ENCODE measurements at regions not wholly inside any gene's neighbourhood (a gene's known extent, or its start where the extent isn't known, plus 50 kb on each side); places are given as distances from the start of the nearest gene placed in this dataset.

DNA sequence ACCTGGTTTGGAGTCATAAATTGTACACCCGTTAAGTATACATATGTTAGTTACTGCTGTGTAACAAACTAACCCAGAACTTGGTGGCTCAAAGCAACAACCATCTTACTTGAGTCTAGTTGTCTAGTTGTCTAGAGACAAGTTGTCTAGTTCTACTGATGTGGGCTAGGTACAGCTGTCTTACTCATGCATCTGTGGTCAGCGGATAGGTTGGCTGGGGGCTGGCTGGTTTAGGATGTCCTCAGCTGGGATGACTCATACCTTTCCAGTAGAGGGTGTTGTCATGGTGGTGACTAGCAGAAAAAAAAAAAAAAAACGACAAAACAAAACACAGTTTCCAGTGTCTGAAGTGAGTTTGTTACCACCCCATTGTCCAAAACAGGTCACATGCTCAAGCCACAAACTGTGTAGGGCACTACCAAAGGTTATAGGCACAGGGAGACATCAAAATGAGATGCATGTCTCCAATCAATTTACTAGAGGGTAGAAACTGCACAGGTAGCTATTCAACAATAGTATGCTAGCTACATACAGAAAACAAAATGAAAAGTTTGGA, 680.3 kb downstream of the MED13L start:
- H3K4me3 ChIP-seq (ENCODE audit: low read length) = no peak overlapping the region

DNA sequence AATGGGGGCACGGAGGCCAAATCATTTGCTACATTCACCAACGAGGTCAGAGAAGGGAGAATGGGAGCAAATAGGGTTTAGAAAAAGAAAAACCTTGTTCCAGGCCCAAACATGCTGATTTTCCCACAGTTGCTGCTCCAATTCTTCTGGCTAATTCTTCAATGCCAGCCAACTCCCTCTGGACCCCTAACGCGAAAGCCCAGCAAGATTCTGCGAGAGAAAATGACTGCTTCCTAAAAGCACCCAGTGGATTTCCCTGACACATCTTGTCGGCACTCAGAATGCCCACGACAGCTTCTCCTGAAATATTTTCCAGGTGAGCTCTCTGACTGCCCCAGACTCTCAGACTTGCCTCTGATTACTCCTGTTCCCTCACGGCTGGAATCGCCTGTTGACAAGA, 689.4 kb downstream of the MED13L start:
- no peak overlapping the region for H3K4me2 ChIP-seq (ENCODE audit: low read length)
- H3K4me1 ChIP-seq (ENCODE audit: control insufficient read depth, insufficient read depth, low read length) = no peaks in the 10 kb centered on the region
- no peaks in the 10 kb centered on the region for H3K36me3 ChIP-seq (ENCODE audit: insufficient read depth, low read length)
- H3K27me3 ChIP-seq (ENCODE audit: control insufficient read depth, insufficient read depth, low read length) = peaks cover 4% of the 10 kb centered on the region
- H3K9me3 ChIP-seq (replicated peaks; ENCODE audit: low read length) = no peaks in the 10 kb centered on the region
- H3K4me3 ChIP-seq (ENCODE audit: low read length) = no peak overlapping the region
- no peak overlapping the region for H3K9ac ChIP-seq (ENCODE audit: low read depth, low read length)

More for the DNA sequence above, 680.3 kb downstream of the MED13L start:
- no peak overlapping the region for H3K4me2 ChIP-seq (ENCODE audit: low read length)
- no peaks in the 10 kb centered on the region for H3K9me3 ChIP-seq (replicated peaks; ENCODE audit: low read length)
- peaks cover 6% of the 10 kb centered on the region for H3K4me1 ChIP-seq (ENCODE audit: control insufficient read depth, insufficient read depth, low read length)
- H3K27me3 ChIP-seq (ENCODE audit: control insufficient read depth, insufficient read depth, low read length) = peaks cover 27% of the 10 kb centered on the region
- H3K36me3 ChIP-seq (ENCODE audit: insufficient read depth, low read length) = no peaks in the 10 kb centered on the region
- H3K9ac ChIP-seq (ENCODE audit: low read depth, low read length) = no peak overlapping the region

DNA sequence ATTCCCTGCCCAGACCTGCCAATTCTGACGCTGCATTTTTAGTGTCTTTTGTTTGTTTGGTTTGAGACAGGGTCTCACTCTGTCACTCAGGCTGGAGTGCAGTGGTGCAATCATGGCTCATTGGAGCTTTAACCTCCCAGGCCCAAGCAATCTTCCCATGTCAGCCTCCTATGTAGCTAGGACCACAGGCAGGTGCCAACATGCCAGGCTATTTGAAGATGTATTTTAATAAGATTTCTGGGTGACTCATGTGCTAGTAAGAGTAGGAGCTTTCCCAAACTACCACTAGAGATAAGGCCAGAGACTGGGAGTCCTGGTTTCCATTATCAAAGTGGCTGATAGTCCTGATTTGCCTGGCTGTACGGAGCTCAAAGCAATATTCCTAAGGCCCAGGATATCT, 693.3 kb downstream of the MED13L start:
- Histone ChIP-seq H3K27me3 (ENCODE audit: control insufficient read depth, insufficient read depth, low read length) (peaks cover 9% of the 10 kb centered on the region), H3K9ac (ENCODE audit: low read depth, low read length) (no peak overlapping the region), H3K4me1 (ENCODE audit: control insufficient read depth, insufficient read depth, low read length) (no peaks in the 10 kb centered on the region), H3K4me2 (ENCODE audit: low read length) (no peak overlapping the region), H3K36me3 (ENCODE audit: insufficient read depth, low read length) (no peaks in the 10 kb centered on the region), H3K9me3 (replicated peaks; ENCODE audit: low read length) (no peaks in the 10 kb centered on the region), H3K4me3 (ENCODE audit: low read length) (no peak overlapping the region)

DNA sequence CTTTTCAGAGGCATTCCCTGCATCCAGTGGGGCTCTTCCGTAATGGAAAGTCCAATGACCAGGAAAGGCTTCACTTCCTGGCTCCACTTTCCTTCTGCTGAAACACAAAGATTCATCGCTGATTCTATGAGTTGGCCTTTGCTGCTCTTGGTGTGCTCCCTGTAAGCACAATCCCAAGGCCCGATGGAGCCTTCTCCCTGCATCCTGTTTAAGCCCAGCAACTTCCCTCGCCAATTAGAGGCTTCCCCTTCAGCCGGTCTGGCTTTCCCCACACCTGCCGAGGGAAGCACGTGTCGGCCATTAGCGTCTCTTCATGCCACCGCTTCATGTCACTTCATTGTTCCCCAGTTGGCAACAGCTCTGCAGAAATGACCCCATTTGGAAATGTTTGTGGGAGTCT, 693.9 kb downstream of the MED13L start:
- no peaks in the 10 kb centered on the region for H3K36me3 ChIP-seq (ENCODE audit: insufficient read depth, low read length)
- no peak overlapping the region for H3K9ac ChIP-seq (ENCODE audit: low read depth, low read length)
- H3K4me1 ChIP-seq (ENCODE audit: control insufficient read depth, insufficient read depth, low read length) = no peaks in the 10 kb centered on the region
- no peak overlapping the region for H3K4me3 ChIP-seq (ENCODE audit: low read length)
- H3K9me3 ChIP-seq (replicated peaks; ENCODE audit: low read length) = no peaks in the 10 kb centered on the region
- peaks cover 9% of the 10 kb centered on the region for H3K27me3 ChIP-seq (ENCODE audit: control insufficient read depth, insufficient read depth, low read length)
- no peak overlapping the region for H3K4me2 ChIP-seq (ENCODE audit: low read length)

DNA sequence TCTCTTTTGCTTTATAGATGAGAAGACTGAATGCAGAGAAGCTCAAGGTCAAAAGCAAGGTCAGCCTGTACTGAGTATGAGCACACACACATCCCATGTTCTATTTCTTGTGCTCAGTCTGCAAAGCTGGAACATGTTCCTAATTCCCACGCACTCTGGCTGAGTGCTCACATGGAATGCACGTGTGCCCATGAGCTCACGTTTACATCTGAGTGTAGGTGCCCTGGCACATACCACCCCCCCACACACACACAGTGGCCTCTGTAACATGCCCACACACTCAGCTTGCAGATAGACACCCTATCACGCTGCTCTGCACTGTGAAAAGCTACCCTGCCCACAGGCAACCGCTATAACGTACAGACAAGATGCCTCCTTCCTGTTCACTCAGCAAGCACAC, 700.1 kb downstream of the MED13L start:
- Histone ChIP-seq H3K36me3 (ENCODE audit: insufficient read depth, low read length) (no peaks in the 10 kb centered on the region), H3K9ac (ENCODE audit: low read depth, low read length) (no peak overlapping the region), H3K27me3 (ENCODE audit: control insufficient read depth, insufficient read depth, low read length) (peaks cover 15% of the 10 kb centered on the region), H3K4me1 (ENCODE audit: control insufficient read depth, insufficient read depth, low read length) (no peaks in the 10 kb centered on the region), H3K4me3 (ENCODE audit: low read length) (no peak overlapping the region), H3K9me3 (replicated peaks; ENCODE audit: low read length) (no peaks in the 10 kb centered on the region), H3K4me2 (ENCODE audit: low read length) (no peak overlapping the region)

DNA sequence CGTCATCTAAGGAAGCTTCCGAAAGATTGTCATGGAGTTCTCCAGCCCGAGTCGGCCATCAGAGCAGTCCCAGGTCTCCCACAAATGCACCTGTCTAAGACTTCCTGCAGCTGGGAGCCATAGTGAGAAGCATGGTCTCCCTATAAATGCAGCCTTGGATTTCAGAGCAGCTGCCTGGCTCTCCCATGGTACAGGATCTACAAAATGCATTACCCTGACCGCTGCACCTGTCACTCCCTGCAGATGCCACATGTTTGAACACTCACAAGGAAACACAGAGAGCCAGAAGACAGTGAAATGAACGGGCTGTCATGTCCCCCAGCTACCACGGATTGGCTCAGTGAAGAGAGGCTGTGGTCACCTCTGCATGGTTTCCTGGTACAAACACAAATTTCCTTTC, 702.7 kb downstream of the MED13L start:
- no peak overlapping the region for H3K9ac ChIP-seq (ENCODE audit: low read depth, low read length)
- no peaks in the 10 kb centered on the region for H3K9me3 ChIP-seq (replicated peaks; ENCODE audit: low read length)
- H3K36me3 ChIP-seq (ENCODE audit: insufficient read depth, low read length) = no peaks in the 10 kb centered on the region
- H3K27me3 ChIP-seq (ENCODE audit: control insufficient read depth, insufficient read depth, low read length) = peaks cover 10% of the 10 kb centered on the region
- H3K4me3 ChIP-seq (ENCODE audit: low read length) = no peak overlapping the region
- H3K4me2 ChIP-seq (ENCODE audit: low read length) = no peak overlapping the region
- H3K4me1 ChIP-seq (ENCODE audit: control insufficient read depth, insufficient read depth, low read length) = peaks cover 3% of the 10 kb centered on the region

DNA sequence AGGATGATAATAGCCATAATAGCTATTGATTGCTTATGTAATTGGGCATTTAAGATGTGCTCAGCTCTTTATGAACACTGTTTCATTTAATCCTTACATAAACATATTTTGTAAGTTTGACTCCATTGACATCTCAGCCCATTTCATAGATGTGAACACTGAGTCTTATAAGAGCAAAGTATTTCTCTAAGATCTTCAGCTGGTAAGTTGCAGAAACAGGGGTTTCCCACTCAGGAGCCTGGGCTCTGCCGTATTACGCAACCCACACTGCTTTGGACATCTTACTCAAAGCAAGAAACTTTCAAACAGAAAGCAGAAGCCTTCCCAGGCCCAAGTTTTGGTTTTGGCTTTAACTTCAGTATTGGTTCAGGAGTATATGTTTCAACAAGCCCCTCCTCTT, 705.1 kb downstream of the MED13L start:
- Histone ChIP-seq H3K4me3 (ENCODE audit: low read length) (no peak overlapping the region), H3K9ac (ENCODE audit: low read depth, low read length) (no peak overlapping the region), H3K4me2 (ENCODE audit: low read length) (no peak overlapping the region), H3K36me3 (ENCODE audit: insufficient read depth, low read length) (no peaks in the 10 kb centered on the region), H3K9me3 (replicated peaks; ENCODE audit: low read length) (no peaks in the 10 kb centered on the region), H3K27me3 (ENCODE audit: control insufficient read depth, insufficient read depth, low read length) (peaks cover 10% of the 10 kb centered on the region), H3K4me1 (ENCODE audit: control insufficient read depth, insufficient read depth, low read length) (peaks cover 3% of the 10 kb centered on the region)

DNA sequence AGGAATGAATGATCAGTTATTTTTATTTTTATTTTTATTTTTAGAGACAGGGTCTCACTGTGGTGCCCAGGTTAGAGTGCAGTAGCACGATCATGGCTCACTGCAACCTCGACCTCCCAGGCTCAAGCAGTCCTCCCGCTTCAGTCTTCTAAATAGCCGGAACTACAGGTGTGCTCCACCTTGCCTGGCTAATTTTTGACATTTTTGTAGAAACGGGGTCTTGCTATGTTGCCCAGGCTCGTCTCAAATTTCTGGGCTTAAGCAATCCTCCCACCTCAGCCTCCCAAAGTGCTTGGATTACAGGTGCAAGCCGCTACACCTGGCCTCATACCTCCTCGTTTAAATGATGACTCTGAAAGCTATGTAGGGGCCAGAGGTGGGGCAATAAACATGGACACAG, 706.0 kb downstream of the MED13L start:
- Histone ChIP-seq H3K4me1 (ENCODE audit: control insufficient read depth, insufficient read depth, low read length) (peaks cover 3% of the 10 kb centered on the region), H3K36me3 (ENCODE audit: insufficient read depth, low read length) (no peaks in the 10 kb centered on the region), H3K9ac (ENCODE audit: low read depth, low read length) (no peak overlapping the region), H3K4me3 (ENCODE audit: low read length) (no peak overlapping the region), H3K9me3 (replicated peaks; ENCODE audit: low read length) (no peaks in the 10 kb centered on the region), H3K4me2 (ENCODE audit: low read length) (no peak overlapping the region), H3K27me3 (ENCODE audit: control insufficient read depth, insufficient read depth, low read length) (peaks cover 10% of the 10 kb centered on the region)

DNA sequence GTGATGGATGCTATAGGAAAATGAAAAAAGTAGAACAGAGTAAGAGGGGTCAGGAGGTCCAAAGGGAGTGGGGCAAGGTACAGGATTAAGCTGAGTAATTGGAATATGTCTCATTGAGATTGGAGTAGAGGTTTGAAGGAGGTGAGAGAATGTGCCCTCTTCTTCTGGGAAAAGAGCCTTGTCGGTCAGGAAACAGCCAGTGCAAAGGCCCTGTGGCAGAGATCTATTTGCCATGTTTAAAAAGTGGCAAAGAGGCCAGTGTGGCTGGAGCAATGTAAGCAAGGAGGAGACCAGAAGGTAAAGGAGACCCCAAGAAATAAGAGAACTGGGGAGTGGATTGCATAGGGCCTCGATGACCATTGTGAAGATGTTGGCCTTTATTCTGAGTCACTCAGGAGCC, 706.5 kb downstream of the MED13L start:
- peaks cover 3% of the 10 kb centered on the region for H3K4me1 ChIP-seq (ENCODE audit: control insufficient read depth, insufficient read depth, low read length)
- no peaks in the 10 kb centered on the region for H3K9me3 ChIP-seq (replicated peaks; ENCODE audit: low read length)
- H3K9ac ChIP-seq (ENCODE audit: low read depth, low read length) = no peak overlapping the region
- no peaks in the 10 kb centered on the region for H3K36me3 ChIP-seq (ENCODE audit: insufficient read depth, low read length)
- peaks cover 9% of the 10 kb centered on the region for H3K27me3 ChIP-seq (ENCODE audit: control insufficient read depth, insufficient read depth, low read length)
- H3K4me3 ChIP-seq (ENCODE audit: low read length) = peak overlapping the region; percentile 52
- no peak overlapping the region for H3K4me2 ChIP-seq (ENCODE audit: low read length)

DNA sequence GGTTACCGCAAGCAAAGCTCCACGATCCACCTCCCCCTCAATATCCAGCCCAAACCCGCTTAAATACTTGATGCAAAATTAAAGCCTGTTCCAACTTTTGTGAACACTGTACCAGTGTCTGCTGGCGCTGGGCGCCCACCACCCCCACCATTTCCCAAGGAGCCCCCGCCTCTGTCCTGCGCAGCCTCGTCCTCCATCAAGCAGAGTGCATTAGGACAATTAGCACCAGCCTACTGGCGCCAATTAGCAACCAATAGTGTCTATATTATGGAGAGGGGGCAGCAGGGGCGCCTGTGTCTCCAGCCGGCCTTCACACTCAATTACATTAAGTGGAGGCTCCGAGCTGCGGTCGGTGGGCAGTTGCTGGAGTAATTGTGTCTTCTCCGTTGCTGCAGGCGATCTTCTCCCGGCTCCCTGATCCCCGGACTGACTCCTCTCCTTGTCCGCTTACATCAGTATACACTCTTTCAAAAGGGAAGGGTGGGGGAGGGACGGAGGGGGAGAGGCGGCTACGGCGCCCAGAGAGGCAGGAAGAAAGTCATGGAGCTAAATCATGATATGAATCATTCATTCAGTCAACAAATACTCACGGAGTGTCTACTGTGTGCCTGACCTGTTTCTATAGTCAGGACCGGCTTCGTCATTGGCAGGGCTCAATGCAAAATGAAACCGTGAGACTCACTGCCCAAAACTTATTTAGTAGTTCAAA, 707.3 kb downstream of the MED13L start:
- peak overlapping the region; percentile 67 for H3K4me2 ChIP-seq (ENCODE audit: low read length)
- peaks cover 7% of the 10 kb centered on the region for H3K27me3 ChIP-seq (ENCODE audit: control insufficient read depth, insufficient read depth, low read length)
- no peak overlapping the region for H3K9ac ChIP-seq (ENCODE audit: low read depth, low read length)
- no peaks in the 10 kb centered on the region for H3K9me3 ChIP-seq (replicated peaks; ENCODE audit: low read length)
- peaks cover 3% of the 10 kb centered on the region for H3K4me1 ChIP-seq (ENCODE audit: control insufficient read depth, insufficient read depth, low read length)
- H3K4me3 ChIP-seq (ENCODE audit: low read length) = peak overlapping the region; percentile 52
- no peaks in the 10 kb centered on the region for H3K36me3 ChIP-seq (ENCODE audit: insufficient read depth, low read length)

DNA sequence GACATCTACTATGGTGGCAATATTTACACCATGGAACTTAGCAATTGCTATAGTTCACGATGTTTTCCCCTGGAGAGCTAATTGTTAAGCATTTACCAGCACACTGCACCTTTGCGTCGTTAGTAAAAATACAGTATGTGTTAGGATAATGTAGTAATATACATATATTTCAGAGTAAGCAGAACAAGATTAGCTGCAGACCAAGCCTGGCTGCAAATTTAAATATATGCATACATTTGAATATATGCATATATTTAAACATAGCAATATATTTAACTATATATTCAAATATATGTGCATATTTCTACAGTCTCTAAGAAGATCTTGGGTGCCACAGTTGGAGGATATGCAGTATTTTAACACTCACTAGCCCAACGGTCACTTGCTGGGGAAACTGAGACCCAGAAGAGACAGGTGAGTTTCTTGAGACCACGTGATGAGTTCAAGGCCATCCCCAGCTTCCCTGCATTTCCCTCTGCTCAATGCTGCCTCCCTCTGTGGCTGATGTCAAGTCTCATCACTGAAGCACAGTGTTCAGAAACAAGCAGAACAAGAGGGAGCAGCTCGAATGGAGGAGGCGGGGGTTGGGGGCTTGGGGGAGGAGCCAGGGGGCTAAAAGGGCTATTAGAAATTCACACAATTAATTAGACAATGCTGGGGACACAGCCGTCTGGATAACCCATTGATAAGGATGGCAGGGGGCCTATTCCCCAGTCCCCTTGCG, 708.0 kb downstream of the MED13L start:
- H3K36me3 ChIP-seq (ENCODE audit: insufficient read depth, low read length) = no peaks in the 10 kb centered on the region
- H3K9ac ChIP-seq (ENCODE audit: low read depth, low read length) = no peak overlapping the region
- peaks cover 2% of the 10 kb centered on the region for H3K27me3 ChIP-seq (ENCODE audit: control insufficient read depth, insufficient read depth, low read length)
- H3K4me3 ChIP-seq (ENCODE audit: low read length) = no peak overlapping the region
- H3K4me2 ChIP-seq (ENCODE audit: low read length) = no peak overlapping the region
- H3K9me3 ChIP-seq (replicated peaks; ENCODE audit: low read length) = no peaks in the 10 kb centered on the region
- peaks cover 3% of the 10 kb centered on the region for H3K4me1 ChIP-seq (ENCODE audit: control insufficient read depth, insufficient read depth, low read length)

All from skeletal muscle satellite cell (primary cell).